ENCODE measurements at regions not wholly inside any gene's neighbourhood (a gene's known extent, or its start where the extent isn't known, plus 50 kb on each side); places are given as distances from the start of the nearest gene placed in this dataset.

- intact Hi-C loops (cut with DNase I; ENCODE audit: low total_unique reads) = no loop called here
- Histone ChIP-seq H3K4me3 (no peak overlapping the region), H3K36me3 (no peaks in the 10 kb centered on the region), H3K9me3 (no peaks in the 10 kb centered on the region), H3K4me1 (no peaks in the 10 kb centered on the region), H3K27ac (no peak overlapping the region), H3K27me3 (replicated peaks in 1 of 7) (no peaks in the 10 kb centered on the region)
- DNase-seq = no peak
- WGBS, 5 donors = 89 to 100% (median 93%) methylated on average over 3 to 13 of the region's 13 CpGs
- TF ChIP-seq POLR2A (IDR thresholded peaks at IDR 0.05) (no peak), POLR2AphosphoS5 (IDR thresholded peaks at IDR 0.05) (no peak)
- TF ChIP-seq, protein P1, sequence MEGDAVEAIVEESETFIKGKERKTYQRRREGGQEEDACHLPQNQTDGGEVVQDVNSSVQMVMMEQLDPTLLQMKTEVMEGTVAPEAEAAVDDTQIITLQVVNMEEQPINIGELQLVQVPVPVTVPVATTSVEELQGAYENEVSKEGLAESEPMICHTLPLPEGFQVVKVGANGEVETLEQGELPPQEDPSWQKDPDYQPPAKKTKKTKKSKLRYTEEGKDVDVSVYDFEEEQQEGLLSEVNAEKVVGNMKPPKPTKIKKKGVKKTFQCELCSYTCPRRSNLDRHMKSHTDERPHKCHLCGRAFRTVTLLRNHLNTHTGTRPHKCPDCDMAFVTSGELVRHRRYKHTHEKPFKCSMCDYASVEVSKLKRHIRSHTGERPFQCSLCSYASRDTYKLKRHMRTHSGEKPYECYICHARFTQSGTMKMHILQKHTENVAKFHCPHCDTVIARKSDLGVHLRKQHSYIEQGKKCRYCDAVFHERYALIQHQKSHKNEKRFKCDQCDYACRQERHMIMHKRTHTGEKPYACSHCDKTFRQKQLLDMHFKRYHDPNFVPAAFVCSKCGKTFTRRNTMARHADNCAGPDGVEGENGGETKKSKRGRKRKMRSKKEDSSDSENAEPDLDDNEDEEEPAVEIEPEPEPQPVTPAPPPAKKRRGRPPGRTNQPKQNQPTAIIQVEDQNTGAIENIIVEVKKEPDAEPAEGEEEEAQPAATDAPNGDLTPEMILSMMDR (IDR thresholded peaks at IDR 0.05 in 8 of 11, conservative IDR thresholded peaks at IDR 0.05 in 3 of 11) = no peak
Observed at GRCh38 chrX:75582511-75582910, 59.7 kb upstream of the ZDHHC15 start.
